ENCODE measurements at regions not wholly inside any gene's neighbourhood (a gene's known extent, or its start where the extent isn't known, plus 50 kb on each side); places are given as distances from the start of the nearest gene placed in this dataset.

GRCh38 chr17:79509008-79509407 is 101.8 kb downstream of the RBFOX3 start:
- TF ChIP-seq EP300 (IDR thresholded peaks at IDR 0.05) (no peak), POLR2A (IDR thresholded peaks at IDR 0.05) (no peak), CTCF (IDR thresholded peaks at IDR 0.05) (no peak), POLR2AphosphoS5 (IDR thresholded peaks at IDR 0.05) (no peak)
- peaks cover 0 to 54% (median 17%) of the 10 kb centered on the region in 3 donors for H3K27me3 ChIP-seq
- H3K4me1 ChIP-seq = no peaks in the 10 kb centered on the region
- WGBS, 5 donors = 75 to 78% (median 77%) methylated on average over 8 to 18 of the region's 18 CpGs
- intact Hi-C loops (cut with DNase I; ENCODE audit: low total_unique reads) = no loop called here
- DNase-seq = no peak
- peaks cover 0 to 7% (median 2%) of the 10 kb centered on the region in 4 donors for H3K9me3 ChIP-seq
- H3K4me3 ChIP-seq = no peak overlapping the region
- no peaks in the 10 kb centered on the region for H3K36me3 ChIP-seq
- no peak overlapping the region for H3K27ac ChIP-seq

- Histone ChIP-seq H3K27me3 (peaks cover 0 to 53% (median 21%) of the 10 kb centered on the region in 3 donors), H3K9me3 (peaks cover 0 to 3% (median 0%) of the 10 kb centered on the region in 4 donors), H3K36me3 (no peaks in the 10 kb centered on the region), H3K4me3 (no peak overlapping the region), H3K4me1 (no peaks in the 10 kb centered on the region), H3K27ac (no peak overlapping the region)
- no peak for DNase-seq
- TF ChIP-seq CTCF (IDR thresholded peaks at IDR 0.05) = no peak
- no peak for TF ChIP-seq EP300 (IDR thresholded peaks at IDR 0.05)
- no peak for TF ChIP-seq POLR2A (IDR thresholded peaks at IDR 0.05)
- no peak for TF ChIP-seq POLR2AphosphoS5 (IDR thresholded peaks at IDR 0.05)
- 39 to 54% (median 49%) methylated on average over 17 to 22 of the region's 22 CpGs for WGBS, 5 donors
- intact Hi-C loops (cut with DNase I; ENCODE audit: low total_unique reads) = no loop called here
These were observed 102.5 kb downstream of the RBFOX3 start for GRCh38 chr17:79508291-79508716.

- no peak for TF ChIP-seq CTCF (IDR thresholded peaks at IDR 0.05)
- Histone ChIP-seq H3K9me3 (no peaks in the 10 kb centered on the region), H3K4me3 (no peak overlapping the region), H3K4me1 (no peaks in the 10 kb centered on the region), H3K27ac (no peak overlapping the region), H3K36me3 (no peaks in the 10 kb centered on the region), H3K27me3 (peaks cover 0 to 65% (median 27%) of the 10 kb centered on the region in 3 donors)
- WGBS, 5 donors = 83 to 92% (median 89%) methylated on average over 8 to 10 of the region's 10 CpGs
- intact Hi-C loops (cut with DNase I; ENCODE audit: low total_unique reads) = no loop called here
- no peak for DNase-seq
These were observed 103.9 kb downstream of the RBFOX3 start for GRCh38 chr17:79506955-79507354.

- TF ChIP-seq POLR2AphosphoS5 (IDR thresholded peaks at IDR 0.05) (no peak), CTCF (IDR thresholded peaks at IDR 0.05) (no peak), EP300 (IDR thresholded peaks at IDR 0.05) (no peak), POLR2A (IDR thresholded peaks at IDR 0.05) (no peak)
- intact Hi-C loops (cut with DNase I; ENCODE audit: low total_unique reads) = no loop called here
- no peaks in the 10 kb centered on the region for H3K9me3 ChIP-seq
- H3K4me3 ChIP-seq = no peak overlapping the region
- H3K27ac ChIP-seq = no peak overlapping the region
- H3K4me1 ChIP-seq = no peaks in the 10 kb centered on the region
- 89 to 92% (median 90%) methylated on average over 24 of the region's 24 CpGs for WGBS, 5 donors
- DNase-seq = no peak
- no peaks in the 10 kb centered on the region for H3K36me3 ChIP-seq
- peaks cover 0 to 72% (median 31%) of the 10 kb centered on the region in 3 donors for H3K27me3 ChIP-seq
These were observed 104.5 kb downstream of the RBFOX3 start for GRCh38 chr17:79506150-79506870.
